Lung (tissue), 11 donors: ENCODE measurements at regions not wholly inside any gene's neighbourhood (a gene's known extent, or its start where the extent isn't known, plus 50 kb on each side); places are given as distances from the start of the nearest gene placed in this dataset.

Experiments used
- ATAC-seq: fragments of 200-7000 bp; cut with Tn5 transposase; one replicate; pipeline ENCODE4 v1.9.1; 2020; ENCODE audit warnings: moderate number of reproducible peaks; ENCODE audit not compliant: insufficient read depth, low FRiP score
- DNase-seq, 3 donors: peaks; one replicate each; pipeline ENCODE4 v3.0.0-alpha.2; 2013 to 2017
- H3K27ac ChIP-seq, 2 donors: one replicate each; pipeline ENCODE4 v1.5.1; 2013; ENCODE audit warnings: mild to moderate bottlenecking in 2 of 2, moderate library complexity in 2 of 2, control low read depth in 1 of 2, inconsistent platforms in 1 of 2, low read depth in 1 of 2, low read length in 1 of 2
- H3K27me3 ChIP-seq, 3 donors: one replicate each; pipeline ENCODE4 v1.5.1; 2013; ENCODE audit warnings: low read length in 2 of 3; ENCODE audit not compliant: control insufficient read depth in 3 of 3, insufficient read depth in 3 of 3
- H3K36me3 ChIP-seq, 4 donors: one replicate each; pipeline ENCODE4 v1.5.1; 2013; ENCODE audit warnings: low read length in 4 of 4, mild to moderate bottlenecking in 1 of 4, moderate library complexity in 1 of 4; ENCODE audit not compliant: control insufficient read depth in 4 of 4, insufficient read depth in 4 of 4
- H3K4me1 ChIP-seq, 5 donors: one replicate each; pipeline ENCODE4 v1.5.1; 2013; ENCODE audit warnings: low read length in 5 of 5, mild to moderate bottlenecking in 2 of 5, moderate library complexity in 1 of 5; ENCODE audit not compliant: control insufficient read depth in 5 of 5, insufficient read depth in 5 of 5
- H3K4me3 ChIP-seq: one replicate; pipeline ENCODE4 v1.5.1; 2013; ENCODE audit warnings: mild to moderate bottlenecking, control low read depth, moderate library complexity
- H3K9ac ChIP-seq, 2 donors: one replicate each; pipeline ENCODE4 v1.5.1; 2013; ENCODE audit warnings: low read length in 2 of 2, control low read depth in 1 of 2; ENCODE audit not compliant: insufficient read depth in 1 of 2
- H3K9me3 ChIP-seq, 4 donors: one replicate each; pipeline ENCODE4 v1.5.1; 2013; ENCODE audit warnings: low read length in 3 of 4, mild to moderate bottlenecking in 1 of 4, moderate library complexity in 1 of 4; ENCODE audit not compliant: control insufficient read depth in 4 of 4, insufficient read depth in 3 of 4
- CTCF ChIP-seq: IDR thresholded peaks from 2 replicates; pipeline ENCODE4 v1.5.1; 2012; ENCODE audit warnings: mild to moderate bottlenecking; ENCODE audit errors: control extremely low read depth, extremely low read depth
- WGBS, 2 donors: extraction: QIAGEN DNeasy Blood & Tissue Kit; methylation state at CpG; one replicate each; pipeline ENCODE4 v1.1.7; 2013; 5-methylcytosine and 5-hydroxymethylcytosine counted together
- donor health status: control.
- donor health status: control.
- donor health status: Bipolar disorder and iron deficiency.
- donor health status: healthy.
- donor health status: DM: yes; HTN: yes; CAD: no.

- ATAC-seq (no peak), DNase-seq (no peak)
- no peak for TF ChIP-seq CTCF
- H3K36me3 ChIP-seq, result no peaks in the 10 kb centered on the region
- H3K27ac ChIP-seq, result no peak overlapping the region
- no peak overlapping the region for H3K9ac ChIP-seq
- H3K4me1 ChIP-seq, result peaks cover 0 to 6% (median 0%) of the 10 kb centered on the region in 5 donors
- no peak overlapping the region for H3K4me3 ChIP-seq
- peaks cover 0 to 2% (median 0%) of the 10 kb centered on the region in 4 donors for H3K9me3 ChIP-seq
- no peaks in the 10 kb centered on the region for H3K27me3 ChIP-seq
- WGBS, 2 donors, result 84 to 89% methylated on average over 5 of the region's 5 CpGs
Observed at GRCh38 chr13:79874396-79875360, 393.7 kb downstream of the NDFIP2 start.

GRCh38 chr13:79871594-79871993 lies 390.6 kb downstream of the NDFIP2 start:
- no peaks in the 10 kb centered on the region for H3K27me3 ChIP-seq
- no peak for TF ChIP-seq CTCF

GRCh38 chr13:79870766-79871165 lies 389.8 kb downstream of the NDFIP2 start:
- 92 to 93% methylated on average over 2 of the region's 2 CpGs for WGBS, 2 donors
- H3K4me3 ChIP-seq, result no peak overlapping the region
- H3K27ac ChIP-seq, result no peak overlapping the region
- peaks cover 0 to 4% (median 0%) of the 10 kb centered on the region in 5 donors for H3K4me1 ChIP-seq
- no peak for TF ChIP-seq CTCF
- H3K9ac ChIP-seq, result no peak overlapping the region
- no peaks in the 10 kb centered on the region for H3K9me3 ChIP-seq
- DNase-seq, result no peak
- H3K36me3 ChIP-seq, result no peaks in the 10 kb centered on the region
- ATAC-seq, result no peak
- no peaks in the 10 kb centered on the region for H3K27me3 ChIP-seq

More at GRCh38 chr13:79871594-79871993, 390.6 kb downstream of the NDFIP2 start:
- DNase-seq (no peak), ATAC-seq (no peak)
- no peaks in the 10 kb centered on the region for H3K9me3 ChIP-seq
- no peak overlapping the region for H3K4me3 ChIP-seq
- H3K27ac ChIP-seq, result no peak overlapping the region
- H3K4me1 ChIP-seq, result peaks cover 0 to 4% (median 0%) of the 10 kb centered on the region in 5 donors
- no peaks in the 10 kb centered on the region for H3K36me3 ChIP-seq
- H3K9ac ChIP-seq, result no peak overlapping the region
